GM12873 (cell line): ENCODE measurements at regions not wholly inside any gene's neighbourhood (a gene's known extent, or its start where the extent isn't known, plus 50 kb on each side); places are given as distances from the start of the nearest gene placed in this dataset.

Experiments used
- TF ChIP-seq, protein P1 (sequence below): IDR thresholded peaks from 2 replicates; pipeline ENCODE4 v1.5.1; 2012; ENCODE audit warnings: low read depth, mild to moderate bottlenecking, moderate library complexity, low read length, control low read depth; ENCODE audit not compliant: insufficient read depth; ENCODE audit errors: missing control alignments

DNA sequence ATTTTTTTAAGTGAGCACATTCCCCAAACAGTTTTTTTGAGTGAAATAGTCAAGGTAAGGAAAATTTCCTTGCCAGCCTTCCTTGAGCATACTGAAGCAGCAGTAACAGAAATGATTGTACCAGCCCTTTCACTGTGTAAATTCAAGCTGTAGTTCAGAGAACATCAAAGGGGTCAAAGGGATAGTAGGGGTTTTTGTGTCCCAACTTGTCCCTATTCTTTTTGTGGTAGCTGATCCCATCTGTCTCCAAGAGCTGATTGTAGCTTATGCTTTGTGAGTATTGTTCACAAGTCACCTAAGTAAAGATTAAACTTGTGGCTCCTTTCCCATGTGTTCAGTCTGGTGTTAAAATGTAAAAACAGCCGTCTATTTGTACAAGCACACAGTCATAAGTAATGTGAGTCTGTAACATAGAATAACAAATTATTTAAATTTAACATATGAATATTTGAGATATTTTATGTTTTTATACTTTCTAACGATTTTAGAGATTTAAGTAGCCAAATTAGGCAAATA is 185.0 kb downstream of the CENPW start:
- TF ChIP-seq, protein P1, sequence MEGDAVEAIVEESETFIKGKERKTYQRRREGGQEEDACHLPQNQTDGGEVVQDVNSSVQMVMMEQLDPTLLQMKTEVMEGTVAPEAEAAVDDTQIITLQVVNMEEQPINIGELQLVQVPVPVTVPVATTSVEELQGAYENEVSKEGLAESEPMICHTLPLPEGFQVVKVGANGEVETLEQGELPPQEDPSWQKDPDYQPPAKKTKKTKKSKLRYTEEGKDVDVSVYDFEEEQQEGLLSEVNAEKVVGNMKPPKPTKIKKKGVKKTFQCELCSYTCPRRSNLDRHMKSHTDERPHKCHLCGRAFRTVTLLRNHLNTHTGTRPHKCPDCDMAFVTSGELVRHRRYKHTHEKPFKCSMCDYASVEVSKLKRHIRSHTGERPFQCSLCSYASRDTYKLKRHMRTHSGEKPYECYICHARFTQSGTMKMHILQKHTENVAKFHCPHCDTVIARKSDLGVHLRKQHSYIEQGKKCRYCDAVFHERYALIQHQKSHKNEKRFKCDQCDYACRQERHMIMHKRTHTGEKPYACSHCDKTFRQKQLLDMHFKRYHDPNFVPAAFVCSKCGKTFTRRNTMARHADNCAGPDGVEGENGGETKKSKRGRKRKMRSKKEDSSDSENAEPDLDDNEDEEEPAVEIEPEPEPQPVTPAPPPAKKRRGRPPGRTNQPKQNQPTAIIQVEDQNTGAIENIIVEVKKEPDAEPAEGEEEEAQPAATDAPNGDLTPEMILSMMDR: no peak

DNA sequence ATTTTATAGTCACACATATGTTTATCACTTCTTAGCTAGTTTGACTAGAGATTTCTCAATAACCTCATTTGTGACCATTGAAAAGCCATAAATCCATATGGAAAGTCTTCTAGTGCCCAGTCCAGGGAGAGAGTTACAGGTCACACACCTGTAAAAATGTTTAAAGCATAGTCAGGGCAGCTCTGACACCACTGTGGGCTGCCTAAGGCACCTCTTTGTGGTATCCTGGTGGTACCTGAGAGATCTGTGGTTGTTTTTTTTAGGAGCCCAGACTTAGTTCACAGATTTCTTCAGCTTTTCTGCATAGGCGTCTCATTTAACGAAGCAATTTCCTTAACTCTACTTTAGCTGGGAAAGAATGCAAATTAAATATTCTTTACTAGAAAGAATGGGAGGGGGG is 186.6 kb downstream of the CENPW start:
- TF ChIP-seq, protein P1: no peak

DNA sequence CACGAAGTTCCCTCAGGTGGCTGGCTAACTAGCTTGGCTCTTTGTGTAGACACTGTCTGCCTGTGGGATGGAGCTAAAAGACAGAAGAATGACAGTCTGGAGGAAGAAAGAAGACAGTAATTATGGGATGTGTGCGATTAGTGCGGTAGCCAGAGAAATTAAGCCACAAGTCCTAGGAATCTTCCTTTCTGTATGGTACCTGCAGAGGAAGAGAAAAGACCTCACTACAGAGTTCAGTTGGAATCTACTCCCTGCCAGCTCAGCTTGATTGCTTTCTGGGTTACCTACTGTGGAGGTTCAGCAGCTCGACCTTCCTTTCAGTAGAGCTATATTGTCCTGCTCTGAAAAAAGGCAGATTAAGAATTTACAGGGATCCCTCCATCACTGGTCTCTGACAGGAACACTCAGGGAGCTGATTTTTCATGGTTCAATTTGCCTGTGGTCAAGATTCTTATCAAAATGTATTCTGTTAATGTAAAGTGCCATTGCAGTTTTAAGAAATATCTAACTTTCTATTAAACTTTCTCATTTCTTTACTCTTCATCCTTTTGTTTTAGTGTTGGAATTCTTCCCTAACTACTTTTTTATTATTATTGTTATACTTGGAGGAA is 187.2 kb downstream of the CENPW start:
- TF ChIP-seq, protein P1: no peak

DNA sequence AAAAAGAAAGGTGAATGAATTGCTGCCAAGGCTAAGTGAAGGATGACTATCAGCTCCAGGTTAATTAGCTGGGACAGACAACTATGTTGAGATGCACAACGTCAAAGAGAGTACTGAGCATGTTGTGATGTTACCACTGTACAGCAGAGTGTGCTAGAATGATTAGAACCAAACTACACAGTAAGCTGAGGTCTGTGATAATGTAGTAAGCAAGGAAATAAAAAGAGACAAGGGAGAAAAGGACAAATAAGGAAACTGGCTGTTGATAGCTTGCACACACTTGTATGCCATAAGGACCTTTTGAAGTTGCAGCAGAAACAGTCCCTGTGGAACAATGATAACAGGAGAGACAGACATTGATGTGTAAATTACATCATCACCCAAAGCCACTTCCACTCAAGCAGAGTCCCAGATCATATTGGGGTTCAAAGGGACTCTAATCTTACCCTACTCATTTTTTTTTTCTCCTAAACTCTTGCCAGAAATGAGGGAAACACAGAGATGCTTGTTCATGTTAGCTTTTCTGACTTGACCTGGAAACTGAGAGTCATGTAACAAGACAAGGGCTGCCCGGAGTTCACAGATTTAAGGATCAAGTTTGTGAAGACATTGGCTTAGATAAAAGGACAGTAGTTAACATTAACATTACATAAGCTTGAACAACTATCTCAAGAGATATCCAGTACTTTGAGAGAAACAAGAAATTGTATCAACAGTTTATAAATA is 189.9 kb downstream of the CENPW start:
- TF ChIP-seq, protein P1: no peak

DNA sequence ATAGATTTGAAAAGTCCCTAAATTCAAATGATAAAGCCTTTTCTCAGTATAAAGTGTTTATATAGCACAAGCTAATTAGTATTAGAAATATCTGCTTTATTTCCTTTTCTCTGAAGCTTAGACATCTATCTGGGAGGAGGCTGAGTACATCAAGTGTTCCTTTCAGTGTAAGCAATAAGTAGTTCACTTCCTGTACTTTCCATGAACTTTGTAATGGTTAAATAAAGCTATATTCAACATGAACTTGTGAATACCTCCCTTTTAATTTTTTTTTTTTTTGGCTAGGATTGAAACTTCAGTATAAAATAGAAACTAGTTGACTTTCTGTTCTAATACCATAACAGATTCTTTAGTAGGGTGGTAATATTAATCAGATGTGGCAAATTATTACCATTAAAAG is 190.9 kb downstream of the CENPW start:
- TF ChIP-seq, protein P1: no peak

DNA sequence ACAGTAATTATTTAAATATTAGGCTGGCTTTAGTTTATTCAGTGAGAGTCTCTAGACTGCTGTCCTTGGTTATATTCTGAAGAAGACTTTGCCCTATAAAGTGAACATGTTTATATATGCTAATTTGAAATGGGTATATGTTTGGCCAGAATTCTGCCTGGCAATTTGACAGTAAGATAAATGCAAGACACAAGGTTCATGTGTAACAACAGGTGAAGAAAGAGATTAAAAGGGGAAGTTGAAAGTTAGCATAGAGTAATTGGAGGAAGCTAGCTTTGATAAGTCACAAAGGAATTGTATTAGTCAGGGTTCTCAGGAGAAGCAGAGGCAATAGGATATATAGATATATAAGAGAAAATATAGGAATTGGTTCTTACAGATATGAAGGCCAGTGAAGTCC is 191.4 kb downstream of the CENPW start:
- TF ChIP-seq, protein P1: no peak

DNA sequence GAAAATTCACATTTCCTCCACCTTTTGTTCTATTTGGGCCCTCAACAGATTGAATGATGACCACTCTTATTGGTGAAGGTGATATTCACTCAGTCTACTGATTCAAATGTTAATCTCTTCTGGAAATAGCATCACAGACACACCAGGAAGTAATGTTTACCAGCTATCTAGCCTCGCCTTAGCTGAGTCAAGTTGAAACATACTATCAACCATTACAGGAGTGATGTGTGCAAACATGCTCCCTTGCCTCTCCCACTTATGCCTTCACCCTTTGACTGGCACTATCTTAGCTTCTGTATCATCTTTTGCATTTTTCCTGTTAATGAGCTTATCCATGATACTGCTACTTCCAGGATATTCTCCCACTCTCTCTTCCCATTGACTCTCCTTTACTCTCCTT is 191.9 kb downstream of the CENPW start:
- TF ChIP-seq, protein P1: no peak
